K562 (cell line): ENCODE measurements at regions not wholly inside any gene's neighbourhood (a gene's known extent, or its start where the extent isn't known, plus 50 kb on each side); places are given as distances from the start of the nearest gene placed in this dataset.
"Not testable (repeated sequence)": the region's sequence is repeated elsewhere in the genome, so short reads cannot be mapped to it uniquely, and the experiment has no call there.

Experiments used
- ATAC-seq: fragments of 200-7000 bp; cut with Tn5 transposase; 3 replicates; pipeline ENCODE4 v1.9.1; 2020; ENCODE audit warnings: moderate library complexity
- BruUV-seq: library from RNA; stranded (reverse); fragments of 400-500 nt; replicated peaks from 2 replicates; lab custom pipeline; 2021; lab: Mats Ljungman, UMichigan
- CTCF ChIA-PET: fragments of 300-600 bp; formaldehyde crosslinking; extraction: SDS; loops from one replicate; lab custom pipeline; 2021; ENCODE audit warnings: low intra/inter-chr PET ratio; lab: Yijun Ruan, JAX
- POLR2A ChIA-PET: fragments of 300-600, 350-650 bp; sonication (Branson Sonifier 250); formaldehyde crosslinking; extraction: SDS; loops from one replicate; lab custom pipeline; 2021; ENCODE audit warnings: antibody characterized with exemption, inconsistent platforms; lab: Yijun Ruan, JAX
- DNase-seq, 4 experiments: peaks; one replicate each; pipeline versions ENCODE4 v3.0.0 to v3.0.0-alpha.2; 2011 to 2018; ENCODE audit warnings: low spot score in 3 of 4, mixed read lengths in 3 of 4; ENCODE audit errors: extremely low read depth in 1 of 4
- FAIRE-seq: peaks from 2 replicates; lab custom pipeline; 2011; peaks lifted over from hg19 to GRCh38; lab: Jason Lieb, UNC
- H2AFZ ChIP-seq: 2 replicates; pipeline ENCODE4 v1.6.0; 2011; ENCODE audit warnings: low read depth, low read length, control low read depth, inconsistent platforms
- H3K27ac ChIP-seq: fragments of 200-600 bp; 3 replicates; pipeline ENCODE4 v1.8.0; 2011; ENCODE audit warnings: low read depth, mild to moderate bottlenecking, control low read depth, inconsistent platforms, low read length, moderate library complexity, mixed read lengths; ENCODE audit errors: extremely low read depth
- H3K27me3 ChIP-seq, 2 experiments: fragments of 300-600 bp in 1 of 2; 2 replicates in 1 of 2; 3 replicates in 1 of 2; pipeline versions ENCODE4 v1.6.0 to v1.8.0; 2011; ENCODE audit warnings: inconsistent platforms in 2 of 2, low read length in 2 of 2, mild to moderate bottlenecking in 1 of 2, mixed read lengths in 1 of 2, moderate library complexity in 1 of 2; ENCODE audit not compliant: control insufficient read depth in 2 of 2, insufficient read depth in 2 of 2
- H3K36me3 ChIP-seq: fragments of 300-600 bp; 3 replicates; pipeline ENCODE4 v1.8.0; 2011; ENCODE audit warnings: mild to moderate bottlenecking, low read length, inconsistent platforms; ENCODE audit not compliant: control insufficient read depth, insufficient read depth
- H3K4me1 ChIP-seq, 2 experiments: fragments of 200-600 bp in 1 of 2; replicated peaks in 1 of 2; 2 replicates in 1 of 2; 3 replicates in 1 of 2; pipeline versions ENCODE4 v1.5.1 to v1.8.0; 2011; ENCODE audit warnings: inconsistent platforms in 2 of 2, low read length in 2 of 2, mild to moderate bottlenecking in 1 of 2, mixed read lengths in 1 of 2, moderate library complexity in 1 of 2; ENCODE audit not compliant: control insufficient read depth in 2 of 2, insufficient read depth in 2 of 2
- H3K4me2 ChIP-seq: 2 replicates; pipeline ENCODE4 v1.6.1; 2011; ENCODE audit warnings: low read length, control low read depth, inconsistent platforms, mixed read lengths; ENCODE audit not compliant: insufficient read depth
- H3K4me3 ChIP-seq: fragments of 200-600 bp; sonication (generic), shearing (Covaris generic); 2 replicates; pipeline ENCODE4 v1.5.1; 2016; ENCODE audit warnings: control low read depth, inconsistent platforms
- H3K79me2 ChIP-seq: fragments of 200-600 bp; 3 replicates; pipeline ENCODE4 v1.8.0; 2011; ENCODE audit warnings: low read length, inconsistent platforms; ENCODE audit not compliant: control insufficient read depth, insufficient read depth
- H3K9ac ChIP-seq, 2 experiments: 2 replicates each; pipeline versions ENCODE4 v1.6.0 to v1.6.1; 2011; ENCODE audit warnings: low read depth in 2 of 2, low read length in 2 of 2, control low read depth in 1 of 2, inconsistent platforms in 1 of 2, mild to moderate bottlenecking in 1 of 2, mixed read lengths in 1 of 2; ENCODE audit not compliant: insufficient read depth in 1 of 2
- H3K9me1 ChIP-seq: one replicate; pipeline ENCODE4 v1.6.0; 2011; ENCODE audit warnings: inconsistent platforms, mild to moderate bottlenecking, low read length, moderate library complexity; ENCODE audit not compliant: control insufficient read depth, insufficient read depth
- H3K9me3 ChIP-seq: replicated peaks from 2 replicates; pipeline ENCODE4 v1.5.1; 2011; ENCODE audit warnings: low read depth, low read length, inconsistent platforms; ENCODE audit not compliant: control insufficient read depth, insufficient read depth
- H4K20me1 ChIP-seq: replicated peaks from 2 replicates; pipeline ENCODE4 v1.6.1; 2011; ENCODE audit warnings: low read length, inconsistent platforms, mixed read lengths; ENCODE audit not compliant: control insufficient read depth, insufficient read depth
- ARNT ChIP-seq, 2 experiments: fragments of 450-650 bp; IDR thresholded peaks; 2 replicates each; pipeline ENCODE4 v1.6.1; 2016; ENCODE audit warnings: mild to moderate bottlenecking in 1 of 2
- ATF6 ChIP-seq: sonication (generic); formaldehyde crosslinking; IDR thresholded peaks from 2 replicates; pipeline ENCODE4 v1.4.0; 2020; ENCODE audit warnings: mild to moderate bottlenecking, missing genetic modification reagents
- CREM ChIP-seq: IDR thresholded peaks from 2 replicates; pipeline ENCODE4 v1.6.1; 2014; ENCODE audit warnings: antibody characterized with exemption, low read depth
- ELF1 ChIP-seq: fragments of 200-800 bp; sonication (Bioruptor generic); IDR thresholded peaks from 2 replicates; pipeline ENCODE4 v1.6.1; 2016; ENCODE audit warnings: missing genetic modification characterization, missing compliant biosample characterization
- HLTF ChIP-seq: fragments of 450-650 bp; IDR thresholded peaks from 2 replicates; pipeline ENCODE4 v1.6.1; 2016
- MTF1 ChIP-seq: fragments of 250-450 bp; sonication (Bioruptor Pico); IDR thresholded peaks from 2 replicates; pipeline ENCODE4 v1.9.0; 2021; ENCODE audit warnings: moderate library complexity, mild to moderate bottlenecking, inconsistent platforms, borderline replicate concordance
- MXI1 ChIP-seq: IDR thresholded peaks from 2 replicates; pipeline ENCODE4 v1.6.1; 2011; ENCODE audit warnings: low read depth, mild to moderate bottlenecking, improper control_type of control experiment, low read length
- NFE2L1 ChIP-seq: fragments of 450-650 bp; IDR thresholded peaks from 2 replicates; pipeline ENCODE4 v1.6.1; 2016; ENCODE audit warnings: missing genetic modification characterization, low read depth, mild to moderate bottlenecking, missing compliant biosample characterization, moderate library complexity, borderline replicate concordance
- NFIC ChIP-seq: fragments of 450-650 bp; IDR thresholded peaks from 2 replicates; pipeline ENCODE4 v1.6.1; 2017; ENCODE audit warnings: mild to moderate bottlenecking, inconsistent platforms
- PCBP2 ChIP-seq: fragments of 200-400 bp; formaldehyde crosslinking; IDR thresholded peaks from 2 replicates; pipeline ENCODE4 v1.6.1; 2018; ENCODE audit warnings: low read length, low read depth, mild to moderate bottlenecking, moderate library complexity; ENCODE audit not compliant: poor library complexity, severe bottlenecking
- TCF15 ChIP-seq: fragments of 250-450 bp; sonication (Bioruptor Pico); IDR thresholded peaks from 2 replicates; pipeline ENCODE4 v1.8.0; 2022; ENCODE audit warnings: moderate library complexity, mild to moderate bottlenecking, inconsistent platforms
- TEAD2 ChIP-seq: fragments of 450-650 bp; IDR thresholded peaks from 2 replicates; pipeline ENCODE4 v1.6.1; 2016; ENCODE audit warnings: missing genetic modification characterization, control low read depth, missing compliant biosample characterization
- ZNF124 ChIP-seq: sonication (generic); formaldehyde crosslinking; IDR thresholded peaks from 2 replicates; pipeline ENCODE4 v1.8.1; 2022; ENCODE audit warnings: missing genetic modification reagents
- ZNF146 ChIP-seq: IDR thresholded peaks from one replicate; pipeline ENCODE4 v1.6.1; 2018; ENCODE audit warnings: missing compliant biosample characterization; ENCODE audit not compliant: unreplicated experiment
- ZNF561 ChIP-seq: fragments of 450-650 bp; formaldehyde crosslinking; conservative IDR thresholded peaks from 2 replicates; pipeline ENCODE4 v1.4.0; 2020; ENCODE audit warnings: mild to moderate bottlenecking, moderate library complexity
- WGBS: fragments of 100-300 bp; shearing (Covaris generic); methylation state at CpG from one replicate; pipeline ENCODE4 v1.1.6; 2016; ENCODE audit warnings: low coverage, mixed read lengths; ENCODE audit not compliant: insufficient coverage; ENCODE audit errors: missing lambda C conversion rate; 5-methylcytosine and 5-hydroxymethylcytosine counted together
- in situ Hi-C: fragments of 300-500 bp; cut with MboI; formaldehyde crosslinking; loops from 4 replicates; pipeline ENCODE4 v1.15.0; 2018; ENCODE audit warnings: inconsistent platforms, mixed read lengths
- intact Hi-C: fragments of 100-400 bp; cut with micrococcal nuclease; formaldehyde crosslinking; loops from 2 replicates; pipeline ENCODE4 v1.14.2; 2022

GRCh38 chrX:65825226-65825625 lies 157.8 kb downstream of the MSN start:
- H4K20me1 ChIP-seq, H3K36me3 ChIP-seq, H3K27me3 ChIP-seq, intact Hi-C loops, H3K27ac ChIP-seq, H3K4me2 ChIP-seq, H3K4me1 ChIP-seq, H3K4me3 ChIP-seq, FAIRE-seq, H3K9ac ChIP-seq, CTCF ChIA-PET, H3K79me2 ChIP-seq, POLR2A ChIA-PET, H3K9me3 ChIP-seq, in situ Hi-C loops, DNase-seq, ATAC-seq, H2AFZ ChIP-seq, BruUV-seq, H3K9me1 ChIP-seq: not testable (repeated sequence)
- 45% methylated on average over 3 of the region's 4 CpGs for WGBS
- TF ChIP-seq NFIC = peak; percentile 60; the same call in 1 of the 2 replicates

- intact Hi-C loops = no loop called here
- Histone ChIP-seq H3K4me2 (no peak overlapping the region), H4K20me1 (no peaks in the 10 kb centered on the region), H3K9me3 (no peaks in the 10 kb centered on the region), H3K4me3 (no peak overlapping the region), H3K9ac (no peak overlapping the region), H3K36me3 (no peaks in the 10 kb centered on the region), H2AFZ (no peak overlapping the region), H3K4me1 (no peaks in the 10 kb centered on the region; a peak in 1 of 5 replicates), H3K79me2 (no peaks in the 10 kb centered on the region), H3K27ac (no peak overlapping the region), H3K9me1 (no peaks in the 10 kb centered on the region), H3K27me3 (no peaks in the 10 kb centered on the region)
- CTCF ChIA-PET = no interaction called here
- in situ Hi-C loops = no loop called here
- no TSS peak for BruUV-seq
- POLR2A ChIA-PET = no interaction called here
- ATAC-seq (no peak), FAIRE-seq (no peak), DNase-seq (no peak)
- WGBS = 79% methylated on average over 18 of the region's 48 CpGs
- TF ChIP-seq MXI1 (no peak), ZNF561 (CRISPR knock-in tag) (no peak), ATF6 (CRISPR knock-in tag) (no peak), PCBP2 (no peak), TCF15 (CRISPR knock-in tag) (no peak), MTF1 (CRISPR knock-in tag) (no peak), ELF1 (tag) (no peak), ZNF146 (CRISPR knock-in tag) (no peak), ZNF124 (CRISPR knock-in tag) (no peak), HLTF (no peak), ARNT (IDR thresholded peaks at IDR 0.05) (no peak), TEAD2 (tag) (no peak), CREM (no peak), NFE2L1 (tag) (no peak)
Measured at GRCh38 chrX:65821721-65822496, 154.5 kb downstream of the MSN start.
